Muscle layer of colon (tissue), 2 donors: ENCODE measurements at regions not wholly inside any gene's neighbourhood (a gene's known extent, or its start where the extent isn't known, plus 50 kb on each side); places are given as distances from the start of the nearest gene placed in this dataset.
"Not testable (repeated sequence)": the region's sequence is repeated elsewhere in the genome, so short reads cannot be mapped to it uniquely, and the experiment has no call there.

Source experiments
- H3K27ac ChIP-seq: one replicate; pipeline ENCODE4 v1.7.0; 2013; ENCODE audit warnings: low read depth, mild to moderate bottlenecking, low read length, moderate library complexity
- H3K27me3 ChIP-seq, 2 donors: one replicate each; pipeline ENCODE4 v1.7.0; 2013; ENCODE audit warnings: low read length in 2 of 2, mild to moderate bottlenecking in 2 of 2; ENCODE audit not compliant: insufficient read depth in 2 of 2, control insufficient read depth in 1 of 2
- H3K36me3 ChIP-seq: one replicate; pipeline ENCODE4 v1.7.0; 2013; ENCODE audit warnings: mild to moderate bottlenecking, low read length; ENCODE audit not compliant: insufficient read depth
- H3K4me1 ChIP-seq: one replicate; pipeline ENCODE4 v1.7.0; 2013; ENCODE audit warnings: mild to moderate bottlenecking, low read length; ENCODE audit not compliant: insufficient read depth
- H3K4me3 ChIP-seq, 2 donors: one replicate each; pipeline ENCODE4 v1.7.0; 2013; ENCODE audit warnings: low read length in 2 of 2, low read depth in 1 of 2, mild to moderate bottlenecking in 1 of 2, moderate library complexity in 1 of 2
- H3K9ac ChIP-seq: one replicate; pipeline ENCODE4 v1.7.0; 2013; ENCODE audit warnings: low read length
- H3K9me3 ChIP-seq: one replicate; pipeline ENCODE4 v1.7.0; 2013; ENCODE audit warnings: mild to moderate bottlenecking, low read length
- donor health status: abdominal sarcoma.
- donor health status: Adenocarcinoma of cecum.

GRCh38 chrX:110531873-110532580 is 173.4 kb downstream of the RTL9 start:
- Histone ChIP-seq H3K9me3 (no peaks in the 10 kb centered on the region), H3K4me1 (no peaks in the 10 kb centered on the region), H3K4me3 (no peak overlapping the region), H3K9ac (no peak overlapping the region), H3K27ac (no peak overlapping the region), H3K27me3 (no peaks in the 10 kb centered on the region), H3K36me3 (no peaks in the 10 kb centered on the region)

GRCh38 chrX:110532581-110532931 is 173.9 kb downstream of the RTL9 start:
- no peaks in the 10 kb centered on the region for H3K27me3 ChIP-seq
- H3K4me1 ChIP-seq = no peaks in the 10 kb centered on the region
- no peak overlapping the region for H3K27ac ChIP-seq
- H3K9me3 ChIP-seq = no peaks in the 10 kb centered on the region
- H3K4me3 ChIP-seq = no peak overlapping the region
- H3K9ac ChIP-seq = no peak overlapping the region
- H3K36me3 ChIP-seq = no peaks in the 10 kb centered on the region

GRCh38 chrX:110536816-110537215 is 178.2 kb downstream of the RTL9 start:
- Histone ChIP-seq H3K4me3 (no peak overlapping the region), H3K36me3 (no peaks in the 10 kb centered on the region), H3K9ac (no peak overlapping the region), H3K27ac (no peak overlapping the region), H3K9me3 (no peaks in the 10 kb centered on the region), H3K27me3 (no peaks in the 10 kb centered on the region), H3K4me1 (no peaks in the 10 kb centered on the region)

GRCh38 chrX:110541266-110541665 is 182.6 kb downstream of the RTL9 start:
- H3K4me3 ChIP-seq = no peak overlapping the region
- H3K27ac ChIP-seq = no peak overlapping the region
- H3K9me3 ChIP-seq = no peaks in the 10 kb centered on the region
- peaks cover 0 to 5% of the 10 kb centered on the region in 2 donors for H3K27me3 ChIP-seq
- H3K36me3 ChIP-seq = no peaks in the 10 kb centered on the region
- H3K9ac ChIP-seq = no peak overlapping the region
- H3K4me1 ChIP-seq = no peaks in the 10 kb centered on the region

GRCh38 chrX:110550854-110551253 is 192.2 kb downstream of the RTL9 start:
- H3K4me1 ChIP-seq, H3K36me3 ChIP-seq, H3K27me3 ChIP-seq, H3K9me3 ChIP-seq, H3K27ac ChIP-seq, H3K4me3 ChIP-seq, H3K9ac ChIP-seq: not testable (repeated sequence)

- H3K9ac ChIP-seq = no peak overlapping the region
- H3K27me3 ChIP-seq = no peaks in the 10 kb centered on the region
- no peaks in the 10 kb centered on the region for H3K9me3 ChIP-seq
- no peaks in the 10 kb centered on the region for H3K36me3 ChIP-seq
- no peak overlapping the region for H3K27ac ChIP-seq
- no peak overlapping the region for H3K4me3 ChIP-seq
- H3K4me1 ChIP-seq = no peaks in the 10 kb centered on the region
Observed at GRCh38 chrX:110557864-110558263, 199.2 kb downstream of the RTL9 start.

GRCh38 chrX:110558406-110558805 is 199.8 kb downstream of the RTL9 start:
- H3K36me3 ChIP-seq = no peaks in the 10 kb centered on the region
- H3K27me3 ChIP-seq = no peaks in the 10 kb centered on the region
- no peaks in the 10 kb centered on the region for H3K9me3 ChIP-seq
- H3K4me3 ChIP-seq = no peak overlapping the region
- H3K9ac ChIP-seq = no peak overlapping the region
- H3K27ac ChIP-seq = no peak overlapping the region
- H3K4me1 ChIP-seq = no peaks in the 10 kb centered on the region

GRCh38 chrX:110561034-110561433 is 202.4 kb downstream of the RTL9 start:
- Histone ChIP-seq H3K27me3 (no peaks in the 10 kb centered on the region), H3K27ac (no peak overlapping the region), H3K9me3 (peaks cover 3% of the 10 kb centered on the region), H3K36me3 (no peaks in the 10 kb centered on the region), H3K4me1 (no peaks in the 10 kb centered on the region), H3K4me3 (no peak overlapping the region), H3K9ac (no peak overlapping the region)

- Histone ChIP-seq H3K27ac (no peak overlapping the region), H3K9ac (no peak overlapping the region), H3K4me1 (no peaks in the 10 kb centered on the region), H3K9me3 (peaks cover 3% of the 10 kb centered on the region), H3K36me3 (no peaks in the 10 kb centered on the region), H3K4me3 (no peak overlapping the region), H3K27me3 (no peaks in the 10 kb centered on the region)
Observed at GRCh38 chrX:110563282-110563681, 204.6 kb downstream of the RTL9 start.

- Histone ChIP-seq H3K36me3 (no peaks in the 10 kb centered on the region), H3K27ac (no peak overlapping the region), H3K4me3 (no peak overlapping the region), H3K9ac (no peak overlapping the region), H3K27me3 (no peaks in the 10 kb centered on the region), H3K9me3 (peaks cover 3% of the 10 kb centered on the region), H3K4me1 (no peaks in the 10 kb centered on the region)
Observed at GRCh38 chrX:110568441-110568840, 209.8 kb downstream of the RTL9 start.

GRCh38 chrX:110569506-110569905 is 210.9 kb downstream of the RTL9 start:
- Histone ChIP-seq H3K9me3 (peaks cover 3% of the 10 kb centered on the region), H3K9ac (no peak overlapping the region), H3K27ac (no peak overlapping the region), H3K4me3 (no peak overlapping the region), H3K36me3 (no peaks in the 10 kb centered on the region), H3K27me3 (no peaks in the 10 kb centered on the region), H3K4me1 (no peaks in the 10 kb centered on the region)

GRCh38 chrX:110578270-110578669 is 217.3 kb downstream of the CHRDL1 start:
- no peaks in the 10 kb centered on the region for H3K4me1 ChIP-seq
- H3K9me3 ChIP-seq = no peaks in the 10 kb centered on the region
- no peak overlapping the region for H3K4me3 ChIP-seq
- no peak overlapping the region for H3K27ac ChIP-seq
- no peak overlapping the region for H3K9ac ChIP-seq
- no peaks in the 10 kb centered on the region for H3K36me3 ChIP-seq
- H3K27me3 ChIP-seq = peaks cover 0 to 4% of the 10 kb centered on the region in 2 donors
